ENCODE measurements at regions not wholly inside any gene's neighbourhood (a gene's known extent, or its start where the extent isn't known, plus 50 kb on each side); places are given as distances from the start of the nearest gene placed in this dataset.

GRCh38 chr13:94780421-94780820 is 68.1 kb upstream of the SOX21 start:
- Histone ChIP-seq H3K9ac (ENCODE audit: low read length) (no peak overlapping the region), H3K36me3 (ENCODE audit: insufficient read depth, low read length) (no peaks in the 10 kb centered on the region), H2AFZ (ENCODE audit: low read depth, low read length) (no peak overlapping the region), H3K9me2 (ENCODE audit: insufficient read depth, low read length) (no peaks in the 10 kb centered on the region), H3K79me2 (replicated peaks; ENCODE audit: insufficient read depth, low read length) (no peaks in the 10 kb centered on the region), H3K4me2 (ENCODE audit: low read length) (no peak overlapping the region), H3K9me3 (ENCODE audit: low read length) (no peaks in the 10 kb centered on the region), H3K27ac (ENCODE audit: low read length) (no peak overlapping the region), H3F3A (ENCODE audit: insufficient read depth, low read length, poor library complexity, severe bottlenecking) (no peaks in the 10 kb centered on the region), H3K27me3 (ENCODE audit: insufficient read depth, low read depth, low read length) (no peaks in the 10 kb centered on the region), H3K4me3 (ENCODE audit: low read length) (no peak overlapping the region), H4K20me1 (ENCODE audit: insufficient read depth) (no peaks in the 10 kb centered on the region)
- TF ChIP-seq EZH2 (IDR thresholded peaks at IDR 0.05; ENCODE audit: borderline replicate concordance, insufficient read depth, low read length, poor library complexity, severe bottlenecking): no peak
- TF ChIP-seq REST (IDR thresholded peaks at IDR 0.05; ENCODE audit: borderline replicate concordance): no peak
- no peak for TF ChIP-seq SMC3 (conservative IDR thresholded peaks at IDR 0.05; ENCODE audit: poor library complexity)
- no peak for TF ChIP-seq POLR2AphosphoS5 (IDR thresholded peaks at IDR 0.05)
- TF ChIP-seq RAD21 (conservative IDR thresholded peaks at IDR 0.05): no peak
- TF ChIP-seq TAF1 (IDR thresholded peaks at IDR 0.05; ENCODE audit: low read depth): no peak
- no peak for TF ChIP-seq EP300 (conservative IDR thresholded peaks at IDR 0.05; ENCODE audit: poor library complexity, severe bottlenecking)
- no peak for TF ChIP-seq MXI1 (conservative IDR thresholded peaks at IDR 0.05; ENCODE audit: poor library complexity, severe bottlenecking)
- no peak for TF ChIP-seq CTCF (IDR thresholded peaks at IDR 0.05; ENCODE audit: poor library complexity, severe bottlenecking)

- no peaks in the 10 kb centered on the region for H4K20me1 ChIP-seq (ENCODE audit: insufficient read depth)
- no peaks in the 10 kb centered on the region for H3K36me3 ChIP-seq (ENCODE audit: insufficient read depth, low read length)
- no peak overlapping the region for H3K27ac ChIP-seq (ENCODE audit: low read length)
- no peaks in the 10 kb centered on the region for H3F3A ChIP-seq (ENCODE audit: insufficient read depth, low read length, poor library complexity, severe bottlenecking)
- H3K9ac ChIP-seq (ENCODE audit: low read length): no peak overlapping the region
- no peaks in the 10 kb centered on the region for H3K9me3 ChIP-seq (ENCODE audit: low read length)
- no peak overlapping the region for H2AFZ ChIP-seq (ENCODE audit: low read depth, low read length)
- H3K9me2 ChIP-seq (ENCODE audit: insufficient read depth, low read length): no peaks in the 10 kb centered on the region
- no peak overlapping the region for H3K4me2 ChIP-seq (ENCODE audit: low read length)
- no peak for TF ChIP-seq MXI1 (conservative IDR thresholded peaks at IDR 0.05; ENCODE audit: poor library complexity, severe bottlenecking)
- no peak for TF ChIP-seq EZH2 (IDR thresholded peaks at IDR 0.05; ENCODE audit: borderline replicate concordance, insufficient read depth, low read length, poor library complexity, severe bottlenecking)
- TF ChIP-seq EP300 (conservative IDR thresholded peaks at IDR 0.05; ENCODE audit: poor library complexity, severe bottlenecking): no peak
- no peak for TF ChIP-seq POLR2AphosphoS5 (IDR thresholded peaks at IDR 0.05)
- no peak for TF ChIP-seq SMC3 (conservative IDR thresholded peaks at IDR 0.05; ENCODE audit: poor library complexity)
- no peak for TF ChIP-seq REST (IDR thresholded peaks at IDR 0.05; ENCODE audit: borderline replicate concordance)
- TF ChIP-seq TAF1 (IDR thresholded peaks at IDR 0.05; ENCODE audit: low read depth): no peak
- TF ChIP-seq CTCF (IDR thresholded peaks at IDR 0.05; ENCODE audit: poor library complexity, severe bottlenecking): no peak
- TF ChIP-seq RAD21 (conservative IDR thresholded peaks at IDR 0.05): no peak
- H3K27me3 ChIP-seq (ENCODE audit: insufficient read depth, low read depth, low read length): no peaks in the 10 kb centered on the region
- H3K4me3 ChIP-seq (ENCODE audit: low read length): no peak overlapping the region
- no peaks in the 10 kb centered on the region for H3K79me2 ChIP-seq (replicated peaks; ENCODE audit: insufficient read depth, low read length)
Measured at GRCh38 chr13:94778986-94779385, 66.6 kb upstream of the SOX21 start.
